Stimulated activated CD8-positive, alpha-beta memory T cell treated with anti-CD3 and anti-CD28 coated beads, Interleukin-7, amount 100 ng/mL, for 48 hours (primary cell): ENCODE measurements at regions not wholly inside any gene's neighbourhood (a gene's known extent, or its start where the extent isn't known, plus 50 kb on each side); places are given as distances from the start of the nearest gene placed in this dataset.
"Not testable (repeated sequence)": the region's sequence is repeated elsewhere in the genome, so short reads cannot be mapped to it uniquely, and the experiment has no call there.

Experiments
- DNase-seq, 2 donors: peaks; one replicate each; pipeline ENCODE4 v3.0.0-alpha.2; 2020; ENCODE audit warnings: low read depth in 1 of 2; ENCODE audit errors: extremely low read depth in 1 of 2

DNA sequence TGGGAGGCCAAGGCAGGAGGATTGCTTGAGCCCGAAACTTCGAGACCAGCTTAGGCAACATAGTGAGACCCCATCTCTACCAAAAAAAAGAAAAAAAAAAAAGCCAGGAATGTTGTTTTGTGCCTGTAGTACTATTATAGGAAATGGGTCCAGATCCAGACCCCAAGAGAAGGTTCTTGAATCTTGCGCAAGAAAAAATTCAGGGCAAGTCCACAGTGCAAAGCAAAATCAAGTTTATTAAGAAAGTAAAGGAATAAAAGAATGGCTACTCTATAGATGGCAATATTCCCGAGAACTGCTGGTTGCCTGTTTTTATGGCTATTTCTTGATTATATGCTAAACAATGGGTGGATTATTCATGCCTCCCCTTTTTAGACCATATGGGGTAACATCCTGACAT, 51.2 kb upstream of the RDX start:
- no peak for DNase-seq

DNA sequence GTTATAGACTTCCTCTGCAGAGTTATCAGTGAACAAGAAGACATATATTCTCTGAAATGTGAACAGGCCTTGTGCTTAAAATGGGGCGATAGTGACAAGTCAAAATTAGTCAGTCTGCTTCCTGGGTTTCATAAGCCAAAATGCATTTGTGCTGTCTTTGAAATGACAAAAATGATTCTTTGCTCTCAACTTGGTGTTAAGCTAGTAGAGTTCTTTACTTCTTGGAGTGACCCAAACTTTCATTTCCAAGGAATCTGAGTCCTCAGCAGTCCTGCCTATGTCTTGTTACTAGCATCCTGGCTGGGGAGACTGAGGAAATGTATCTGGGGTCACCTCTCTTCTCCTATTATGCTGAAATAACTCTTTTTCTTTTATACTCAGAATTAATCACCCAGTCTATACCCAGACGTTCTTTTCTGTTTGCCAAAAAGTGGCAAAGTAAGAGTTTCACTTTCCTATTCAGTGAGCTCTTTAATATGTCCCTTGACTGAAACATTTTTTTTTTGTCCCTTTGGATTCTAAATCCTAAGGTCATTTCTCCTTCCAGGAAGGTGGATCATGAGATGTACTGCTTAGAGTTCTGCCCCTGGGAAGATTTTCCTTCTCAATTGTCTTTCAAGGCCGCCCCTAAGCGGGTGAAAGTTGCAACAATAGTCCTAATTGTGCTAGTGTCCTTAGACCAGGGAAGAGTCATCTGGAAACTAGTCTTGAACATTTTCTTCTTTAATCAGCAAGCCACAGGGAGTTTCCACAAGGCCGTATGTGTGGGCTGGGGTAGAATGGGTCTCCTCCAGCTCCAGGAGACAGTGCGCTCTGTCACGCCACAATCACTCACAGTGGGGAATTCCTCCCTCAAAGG, 53.0 kb upstream of the RDX start:
- DNase-seq: peak; percentile 57 to 76

DNA sequence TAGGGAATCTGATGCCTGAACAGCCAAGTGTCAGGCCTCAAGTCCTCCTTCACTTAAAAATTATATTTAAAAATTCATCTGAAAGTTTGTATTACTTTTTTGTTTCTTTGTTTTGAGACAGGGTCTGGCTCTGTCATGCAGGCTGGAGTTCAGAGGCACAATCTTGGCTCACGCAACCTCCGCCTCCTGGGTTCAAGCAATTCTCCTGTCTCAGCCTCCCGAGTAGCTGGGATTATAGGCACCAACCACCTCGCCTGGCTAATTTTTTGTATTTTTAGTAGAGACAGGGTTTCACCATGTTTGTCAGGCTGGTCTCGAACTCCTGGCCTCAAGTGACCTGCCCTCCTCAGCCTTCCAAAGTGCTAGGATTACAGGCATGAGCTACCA, 53.6 kb upstream of the RDX start:
- DNase-seq: not testable (repeated sequence)

DNA sequence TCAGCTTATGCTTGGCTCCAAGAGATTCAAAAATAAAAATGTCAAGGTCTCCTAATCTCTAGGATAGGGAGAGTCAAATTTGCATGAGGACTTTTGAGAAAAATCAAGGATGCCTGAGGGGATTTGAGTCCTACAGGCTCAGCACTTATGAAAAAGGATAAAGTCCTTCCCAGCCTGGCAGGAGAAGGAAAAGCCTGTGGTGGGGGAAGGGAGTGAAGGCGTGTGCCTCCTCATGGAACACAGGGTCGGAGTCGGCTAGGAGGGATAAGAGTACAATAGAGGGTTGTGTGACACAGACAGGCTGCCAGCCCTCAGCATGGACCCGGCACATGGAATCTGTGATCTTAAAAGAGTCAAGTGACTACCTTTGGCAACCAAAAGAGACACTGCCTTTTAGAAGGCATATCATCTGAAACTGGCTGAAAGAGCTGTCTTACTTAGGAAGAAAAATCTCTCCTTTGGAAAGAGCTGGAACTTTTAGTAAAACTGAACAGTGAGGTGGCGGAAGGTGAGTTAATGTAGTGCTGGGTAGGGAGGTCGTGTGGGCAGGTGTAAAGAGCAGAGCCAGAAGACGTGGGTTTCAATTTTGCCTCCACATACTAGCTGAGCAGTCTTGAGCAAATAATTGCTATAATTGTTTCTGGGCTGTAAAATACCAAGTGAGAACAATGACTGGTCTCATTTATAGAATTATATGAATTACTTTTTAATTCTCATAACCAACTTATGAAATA, 58.8 kb upstream of the RDX start:
- no peak for DNase-seq

DNA sequence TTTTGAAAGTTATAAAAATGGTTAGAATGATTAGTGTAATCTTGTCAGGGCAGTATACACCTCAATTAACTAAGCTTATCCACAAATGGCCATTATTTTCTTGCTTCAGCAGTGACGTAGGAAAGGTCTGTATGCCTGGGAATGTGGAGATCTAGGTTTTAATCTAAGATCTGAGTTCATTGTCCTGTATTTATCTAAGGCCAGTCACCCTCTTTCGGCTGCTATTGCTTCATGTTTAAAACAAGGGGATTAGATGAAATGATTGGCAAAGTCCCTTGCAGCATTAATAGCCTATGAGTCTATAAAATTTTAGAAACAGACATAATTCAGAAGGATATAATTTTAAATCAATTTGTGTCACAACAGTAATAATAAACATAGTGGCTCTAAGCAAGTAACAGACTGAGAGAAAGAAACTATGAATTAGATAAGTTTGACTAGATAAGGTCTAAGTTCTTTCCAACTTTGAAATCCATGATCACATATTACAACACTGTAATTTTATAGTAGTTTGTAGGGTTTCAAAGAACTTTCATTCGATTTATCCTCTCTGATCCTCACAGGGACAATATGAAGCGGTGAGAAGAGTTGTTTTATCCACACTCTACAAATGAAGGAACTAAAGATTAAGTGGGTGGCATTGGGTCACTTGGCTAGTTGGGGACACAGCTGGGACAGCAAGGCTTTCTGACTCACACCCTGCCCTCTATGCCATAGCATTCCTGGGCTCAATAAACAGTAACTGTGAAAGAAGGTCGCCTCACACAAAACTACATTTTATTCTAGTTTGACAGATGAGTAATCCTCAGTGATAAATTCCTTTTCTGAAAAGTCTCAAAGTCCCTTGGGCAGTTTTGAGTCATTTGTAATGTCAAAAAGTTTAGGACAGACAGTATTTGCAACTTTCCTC, 60.6 kb upstream of the RDX start:
- DNase-seq: no peak

DNA sequence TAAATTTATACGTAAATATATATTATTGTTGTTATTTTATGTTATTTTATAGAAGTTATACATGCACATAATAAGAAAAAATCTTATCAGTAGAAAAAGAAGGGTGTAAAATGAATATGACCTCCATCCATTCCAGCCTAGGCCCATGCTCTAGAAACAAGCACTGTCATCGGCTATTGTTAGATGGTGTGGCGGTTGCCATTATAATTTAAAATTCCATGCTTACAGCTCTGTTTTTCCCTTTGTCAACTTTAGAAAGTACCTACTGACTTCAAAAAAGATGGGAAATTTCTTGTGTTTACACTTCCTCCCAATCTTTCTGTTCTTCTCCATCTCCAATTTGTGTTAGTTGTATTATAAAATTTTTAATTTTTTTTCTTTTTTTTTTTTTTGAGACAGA, 61.9 kb upstream of the RDX start:
- DNase-seq: no peak

DNA sequence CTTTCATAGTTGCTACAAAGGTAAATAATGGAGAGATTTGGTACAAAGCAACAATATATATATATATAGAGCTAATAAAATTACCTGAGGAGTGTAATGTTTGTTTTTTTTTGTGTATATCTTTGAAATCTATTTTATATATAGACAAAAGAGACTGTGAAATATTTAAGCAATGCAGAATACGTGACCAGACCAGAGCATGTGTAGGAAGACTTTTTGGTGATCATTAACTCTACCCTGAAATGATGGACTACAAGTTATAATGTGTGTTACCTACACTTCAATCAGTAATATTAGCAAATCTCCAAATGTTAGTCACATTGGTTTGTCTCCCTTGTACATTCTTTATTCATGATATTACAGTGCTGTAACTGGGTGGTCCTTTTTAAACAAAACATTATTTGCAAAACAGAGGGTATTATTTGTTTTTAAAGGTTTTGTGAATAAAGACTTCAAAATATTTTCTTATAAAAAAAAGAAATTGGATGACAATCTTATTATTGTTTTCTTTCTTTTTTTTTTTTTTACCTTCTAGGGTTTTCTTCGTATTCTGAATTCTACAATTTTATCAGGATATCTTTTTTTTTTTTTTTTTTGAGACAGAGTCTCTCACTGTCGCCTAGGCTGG, 64.5 kb upstream of the RDX start:
- DNase-seq: not testable (repeated sequence)

DNA sequence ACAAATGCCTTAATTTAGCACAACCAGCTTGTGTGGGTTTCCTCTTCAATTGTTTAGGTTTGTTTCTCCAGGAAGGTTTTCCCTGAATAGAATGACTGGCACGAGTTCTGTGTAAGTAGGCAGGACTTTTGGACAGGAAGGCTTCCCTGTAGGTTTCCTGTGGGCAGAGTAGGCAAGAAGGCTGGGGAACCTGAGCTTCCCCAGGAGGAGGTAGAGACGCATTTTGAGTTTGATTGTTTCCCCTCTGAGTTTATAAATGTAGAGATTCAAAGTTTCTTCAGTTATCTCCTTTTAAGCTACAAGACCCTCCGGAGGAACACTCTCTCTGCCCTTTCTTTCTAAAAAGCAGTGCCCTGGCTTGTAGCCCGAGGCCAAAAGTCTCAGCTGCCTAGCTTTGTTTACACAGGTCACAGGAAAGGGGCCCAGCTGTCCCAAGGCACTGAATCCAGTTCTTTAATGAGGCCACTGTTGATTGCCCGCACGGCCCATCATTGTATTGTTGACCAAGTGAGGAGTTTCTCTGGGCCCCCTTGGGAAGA, 66.6 kb upstream of the RDX start:
- no peak for DNase-seq

DNA sequence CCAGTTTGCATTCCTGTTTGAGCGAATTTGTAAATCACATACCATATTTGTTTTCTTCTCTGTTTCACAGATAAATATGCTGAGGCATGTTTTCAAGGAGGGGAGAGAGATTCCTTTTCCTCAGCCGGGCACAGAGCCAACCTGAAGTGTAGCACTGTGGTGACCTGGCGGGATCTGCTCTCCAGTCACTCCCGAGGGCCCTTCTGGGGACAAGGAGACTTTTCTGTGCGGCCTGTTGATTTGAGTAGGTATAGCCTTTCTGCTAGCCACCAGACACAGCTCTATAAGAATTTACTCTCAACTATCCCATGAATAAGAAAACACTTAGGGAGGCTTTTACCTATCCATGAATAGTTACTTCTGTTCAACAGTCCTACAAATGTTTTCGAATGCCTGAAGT, 63.5 kb upstream of the FDX1 start:
- DNase-seq: no peak

DNA sequence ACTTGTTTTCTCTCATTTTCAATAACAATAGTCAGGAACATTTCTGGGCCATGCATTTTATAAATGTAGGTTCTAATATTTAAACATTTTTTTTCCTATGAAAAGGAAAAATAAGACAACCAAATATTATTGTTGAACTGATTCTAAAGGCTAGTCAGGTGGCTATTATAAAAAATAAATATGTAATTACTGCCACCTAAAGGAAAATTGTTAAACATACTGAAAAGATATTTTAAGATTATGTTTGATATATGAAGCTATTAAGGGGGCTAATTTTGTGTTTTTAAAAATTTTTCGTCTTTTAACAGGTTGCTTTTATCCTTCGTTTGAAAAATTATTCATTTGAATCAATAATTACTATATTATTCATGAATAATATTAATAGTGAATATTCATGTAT, 62.2 kb upstream of the FDX1 start:
- DNase-seq: no peak

DNA sequence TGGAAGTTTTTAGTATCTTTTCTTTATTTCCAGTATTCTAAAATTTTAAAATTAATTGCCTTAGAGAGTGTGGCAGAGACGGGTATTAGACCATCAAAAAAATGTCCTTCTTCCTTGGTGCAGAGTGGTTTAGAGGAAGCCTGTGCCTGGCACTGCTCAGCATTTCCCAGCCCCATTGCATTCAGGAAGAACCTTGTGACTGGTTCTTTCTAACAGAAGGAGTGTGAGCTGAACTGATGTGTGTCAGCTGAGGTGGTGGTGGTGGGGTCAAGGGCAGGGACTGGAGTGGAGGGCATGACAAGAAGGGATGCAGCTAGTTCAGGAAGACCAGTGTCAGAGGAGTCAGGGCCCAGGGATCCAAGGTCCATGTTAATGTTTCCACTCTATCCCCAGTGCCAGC, 58.7 kb upstream of the FDX1 start:
- DNase-seq: no peak

DNA sequence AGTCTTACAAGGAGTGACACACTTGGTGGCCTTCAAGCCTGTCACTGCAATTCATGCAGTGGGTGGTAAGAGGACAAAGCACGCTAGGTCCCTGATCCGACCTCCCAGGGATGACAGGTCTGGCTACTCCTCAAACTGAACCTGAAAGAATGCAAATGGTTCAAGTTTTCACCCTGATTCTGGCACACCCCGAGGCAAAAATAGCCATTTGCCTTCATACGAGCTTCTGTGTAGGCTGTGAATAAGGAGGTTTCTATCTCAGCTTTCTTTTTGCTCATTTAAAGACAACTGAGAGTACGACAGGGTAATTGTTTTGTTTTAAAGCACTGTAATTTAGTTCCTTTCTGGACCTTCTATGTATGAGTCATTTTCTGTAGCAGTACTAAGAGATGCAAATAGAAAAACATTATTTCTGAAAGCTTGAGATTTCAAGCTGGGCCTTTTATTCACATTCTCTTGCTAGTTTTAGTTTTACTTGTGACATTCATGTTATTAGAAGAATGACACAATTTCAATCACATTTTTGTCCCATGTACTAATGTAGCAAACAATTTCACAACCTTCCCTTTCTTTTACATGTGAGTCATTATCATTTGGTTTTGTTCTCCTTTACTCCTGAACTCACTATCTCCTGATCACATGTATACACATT, 56.6 kb upstream of the FDX1 start:
- DNase-seq: no peak

DNA sequence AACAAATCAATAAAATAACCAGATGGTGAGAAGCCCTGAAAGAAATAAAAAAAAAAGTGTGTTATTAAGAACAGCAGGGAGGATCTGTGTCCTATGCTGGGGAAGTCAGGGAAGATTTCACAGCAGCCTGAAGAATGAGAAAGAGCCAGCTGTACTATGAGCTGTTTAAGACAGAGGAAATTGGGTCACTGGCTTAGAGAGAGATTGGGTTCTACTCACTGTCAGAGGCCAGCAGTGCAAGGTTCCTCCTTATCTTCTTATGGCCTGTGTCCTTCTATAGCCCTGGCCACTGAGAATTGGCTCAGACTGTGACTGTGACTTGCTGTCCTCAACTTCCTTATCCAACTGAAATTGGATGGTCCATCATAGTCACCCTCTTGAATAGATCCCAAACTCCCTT, 54.8 kb upstream of the FDX1 start:
- DNase-seq: no peak

DNA sequence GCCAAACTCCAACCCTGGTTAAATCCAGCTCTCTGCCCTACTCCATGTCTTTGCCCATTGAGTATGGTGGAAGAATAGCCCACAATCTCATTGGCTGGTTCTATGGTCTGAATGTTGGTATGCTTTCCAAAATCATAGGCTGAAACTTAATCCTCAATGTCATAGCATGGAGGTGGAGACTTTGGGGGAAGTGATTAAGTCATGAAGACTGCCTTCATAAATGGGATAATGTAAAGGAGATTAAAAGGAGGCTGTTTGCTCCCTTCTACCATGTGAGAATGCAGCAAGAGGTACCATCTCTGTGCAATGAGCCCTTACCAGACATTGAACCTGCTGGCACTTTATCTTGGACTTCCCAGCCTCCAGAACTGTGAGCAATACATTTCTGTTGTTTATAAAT, 54.4 kb upstream of the FDX1 start:
- no peak for DNase-seq

DNA sequence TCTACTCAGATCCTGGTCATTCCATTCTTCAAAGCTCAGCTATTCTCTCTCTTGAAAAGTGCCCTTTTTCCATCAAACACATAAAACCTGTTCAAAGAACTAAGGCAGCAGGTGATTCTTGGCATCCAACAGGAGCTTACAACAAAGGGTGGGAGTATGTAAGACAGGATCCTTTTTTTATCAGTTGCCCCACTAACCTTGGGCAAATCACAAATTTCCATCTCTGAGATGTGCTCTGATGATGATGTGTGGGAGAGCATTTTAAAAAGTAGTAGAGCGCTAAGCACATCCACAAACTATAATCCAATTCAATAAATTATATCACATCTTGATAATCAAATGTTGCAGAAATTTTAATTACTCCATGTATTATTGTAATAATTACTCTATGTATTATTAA, 53.7 kb upstream of the FDX1 start:
- DNase-seq: no peak

DNA sequence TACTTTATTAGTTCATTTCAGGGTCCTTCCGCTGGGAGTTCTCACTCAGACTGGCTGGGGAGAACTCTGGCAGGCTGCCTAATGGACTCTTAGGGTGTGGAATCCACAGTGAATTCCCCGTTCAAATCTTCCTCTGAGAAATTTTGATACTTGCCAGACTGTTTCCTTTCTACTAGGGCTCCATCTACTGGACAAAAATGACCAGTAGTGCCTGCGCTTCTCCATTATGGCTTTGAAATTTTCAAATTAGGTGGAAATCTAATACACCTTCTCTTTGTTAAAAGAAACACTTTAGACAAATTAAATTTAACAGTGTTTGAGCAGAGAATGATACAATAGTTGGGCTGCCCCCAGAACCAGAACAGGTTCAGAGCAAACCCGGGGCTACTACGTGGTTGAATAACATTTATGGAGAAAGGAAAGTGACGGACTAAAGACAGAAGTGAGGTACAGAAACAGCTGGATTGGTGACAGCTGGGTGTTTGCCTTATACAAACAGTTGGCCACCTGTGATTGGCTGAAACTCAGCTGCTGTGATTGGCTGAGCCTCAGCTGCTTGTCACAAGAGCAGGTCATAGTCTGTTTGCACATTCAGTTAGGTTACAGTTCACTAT, 52.9 kb upstream of the FDX1 start:
- no peak for DNase-seq

DNA sequence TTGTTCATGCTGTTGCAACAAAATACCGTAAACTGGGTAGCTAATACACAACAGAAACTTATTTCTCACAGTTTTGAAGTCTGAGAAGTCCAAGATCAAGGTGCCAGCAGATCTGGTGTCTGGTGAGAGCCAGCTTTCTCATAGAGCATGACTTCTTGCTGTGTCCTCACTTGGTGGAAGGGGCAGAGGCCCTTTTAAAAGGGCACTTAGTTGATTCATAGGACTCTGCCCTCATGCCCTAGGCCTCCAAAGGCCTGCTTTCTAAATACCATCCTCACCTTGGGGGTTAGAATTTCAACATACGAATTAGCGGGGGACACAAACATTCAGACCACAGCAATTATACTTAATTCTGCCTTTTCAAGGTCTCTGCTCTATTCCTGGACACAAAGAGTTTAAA, 52.3 kb upstream of the FDX1 start:
- no peak for DNase-seq

DNA sequence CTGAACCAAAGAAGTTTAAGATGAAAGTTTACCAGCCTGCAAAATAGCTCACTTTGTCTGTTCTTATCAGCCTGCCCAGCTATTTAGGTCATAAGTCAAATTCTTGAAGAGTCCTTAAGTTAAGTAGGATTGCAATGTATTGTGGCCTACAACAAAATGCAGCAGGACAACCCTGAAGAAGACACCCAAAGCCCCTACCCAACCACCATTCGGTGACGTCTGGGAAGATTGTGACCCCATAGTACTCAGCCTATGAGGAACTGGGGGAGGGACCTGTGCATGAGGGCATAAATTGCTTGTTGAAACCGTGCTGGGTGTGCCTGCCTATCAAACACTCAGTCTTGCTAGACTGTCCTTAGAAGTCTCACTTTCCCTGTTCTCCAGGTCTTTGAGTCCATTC, 50.5 kb upstream of the FDX1 start:
- no peak for DNase-seq

DNA sequence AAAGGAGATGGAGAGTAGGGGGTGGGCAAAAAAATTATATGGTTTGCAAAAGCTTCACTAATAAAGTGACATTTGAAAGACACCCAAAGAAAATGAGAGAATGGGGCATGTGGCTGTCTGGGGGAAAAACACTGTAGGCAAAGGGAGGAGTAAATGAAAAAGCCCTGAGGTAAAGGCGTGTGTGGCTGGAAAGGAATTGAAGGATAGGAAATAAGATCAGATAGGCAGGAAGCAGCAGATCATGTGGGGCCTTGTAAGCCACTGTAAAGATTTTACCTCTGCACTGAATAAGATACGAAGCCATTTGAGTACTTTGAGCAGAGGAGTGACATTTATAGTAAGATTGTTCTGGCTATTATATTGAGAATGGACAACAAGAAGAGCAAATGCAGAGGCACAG, 49.8 kb upstream of the FDX1 start:
- no peak for DNase-seq
